GM04504 (cell line): ENCODE measurements at regions not wholly inside any gene's neighbourhood (a gene's known extent, or its start where the extent isn't known, plus 50 kb on each side); places are given as distances from the start of the nearest gene placed in this dataset.
A peak's percentile ranks its signal among the peaks of the same experiment; 100 is the strongest.
"Not testable (repeated sequence)": the region's sequence is repeated elsewhere in the genome, so short reads cannot be mapped to it uniquely, and the experiment has no call there.

Experiments
- DNase-seq: peaks from one replicate; pipeline ENCODE4 v3.0.0-alpha.2; 2012; ENCODE audit warnings: low read depth

DNA sequence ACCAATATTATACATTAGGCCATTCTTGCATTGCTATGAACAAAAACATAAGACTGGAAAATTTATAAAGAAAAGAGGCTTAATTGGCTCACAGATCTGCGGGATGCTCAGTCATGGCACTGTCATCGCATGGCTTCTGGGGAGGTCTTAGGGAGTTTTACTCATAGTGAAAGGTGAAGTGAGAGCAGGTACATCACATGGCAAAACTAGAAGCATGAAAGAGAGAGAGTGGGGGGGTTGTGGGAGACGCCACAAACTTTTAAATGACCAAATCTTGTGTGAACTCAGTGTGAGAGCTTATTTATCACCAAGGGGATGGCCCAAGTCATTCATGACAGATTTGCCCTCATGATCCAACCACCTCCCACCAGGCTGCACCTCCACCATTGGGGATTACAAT, 398.3 kb upstream of the EDIL3 start:
- no peak for DNase-seq

DNA sequence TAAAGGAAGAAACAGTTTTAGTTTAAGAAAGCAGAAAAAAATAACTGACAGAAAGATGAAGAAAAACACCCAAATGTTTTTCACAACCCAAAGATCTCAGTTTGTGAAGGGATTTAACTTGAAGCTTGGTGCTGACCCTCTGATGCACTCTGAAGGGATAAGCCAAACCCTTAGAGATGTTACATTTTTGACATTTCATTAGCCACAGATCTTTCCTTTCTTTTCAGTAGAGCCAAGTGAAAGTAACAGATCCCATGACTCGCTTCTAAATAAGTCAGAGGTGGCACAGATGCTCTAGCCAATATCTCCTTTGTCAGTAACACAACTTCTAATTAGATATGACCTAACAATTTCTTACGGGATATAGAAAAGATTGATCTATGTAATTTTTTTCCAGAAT, 394.5 kb upstream of the EDIL3 start:
- no peak for DNase-seq

DNA sequence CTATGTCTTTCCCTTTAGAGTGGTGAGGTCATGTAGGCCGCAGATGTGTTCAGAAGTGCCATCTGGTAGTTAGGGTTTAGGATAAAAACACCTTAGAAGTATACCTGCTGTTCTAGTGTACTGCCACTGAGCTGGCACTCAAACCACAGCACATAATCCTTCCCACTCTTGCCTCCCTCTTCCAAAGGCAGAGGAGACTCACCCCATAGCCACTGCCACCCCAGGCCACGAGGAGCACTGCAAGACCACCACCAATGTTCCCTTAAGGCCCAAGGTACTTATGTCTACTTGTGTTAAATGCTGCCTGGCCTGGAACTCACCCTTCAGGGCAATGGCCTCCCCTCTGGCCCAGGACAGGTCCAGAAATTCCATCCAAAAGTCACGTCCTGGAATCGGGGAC, 379.5 kb upstream of the EDIL3 start:
- no peak for DNase-seq

DNA sequence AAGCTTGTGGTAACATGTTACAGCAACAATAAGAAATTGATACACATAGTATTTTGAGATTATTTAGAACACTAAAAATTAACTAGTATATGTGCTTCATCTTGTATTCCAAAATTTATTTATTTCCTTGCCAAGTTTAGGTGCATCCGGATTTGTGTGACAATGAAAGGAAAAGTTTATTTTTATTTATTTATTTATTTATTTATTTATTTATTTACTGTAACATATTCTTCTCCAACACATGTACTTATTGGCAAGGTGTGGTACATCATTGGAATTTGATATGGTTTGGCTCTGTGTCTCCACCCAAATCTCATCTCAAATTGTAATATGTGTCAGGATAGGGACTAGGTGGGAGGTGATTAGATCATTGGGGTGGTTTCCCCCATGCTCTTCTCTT, 373.3 kb upstream of the EDIL3 start:
- no peak for DNase-seq

DNA sequence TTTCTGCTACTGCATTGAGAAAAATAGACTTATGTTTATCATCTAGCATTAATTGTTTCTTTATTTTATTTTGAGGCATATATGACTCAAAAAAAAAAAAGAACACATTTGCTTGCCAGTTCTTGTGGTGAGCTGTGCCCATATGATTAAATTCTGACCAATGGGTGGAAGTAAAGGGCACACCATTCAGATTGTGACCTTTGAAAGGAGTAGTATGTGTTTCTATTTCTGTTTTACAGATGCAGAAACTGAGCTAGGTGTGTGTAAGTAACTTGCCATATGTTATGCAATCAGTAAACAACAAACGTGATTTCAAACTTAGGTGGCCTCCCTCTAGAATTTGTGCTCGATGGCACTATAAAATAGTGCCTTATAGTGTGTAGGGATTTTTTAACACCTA, 368.1 kb upstream of the EDIL3 start:
- DNase-seq: no peak

DNA sequence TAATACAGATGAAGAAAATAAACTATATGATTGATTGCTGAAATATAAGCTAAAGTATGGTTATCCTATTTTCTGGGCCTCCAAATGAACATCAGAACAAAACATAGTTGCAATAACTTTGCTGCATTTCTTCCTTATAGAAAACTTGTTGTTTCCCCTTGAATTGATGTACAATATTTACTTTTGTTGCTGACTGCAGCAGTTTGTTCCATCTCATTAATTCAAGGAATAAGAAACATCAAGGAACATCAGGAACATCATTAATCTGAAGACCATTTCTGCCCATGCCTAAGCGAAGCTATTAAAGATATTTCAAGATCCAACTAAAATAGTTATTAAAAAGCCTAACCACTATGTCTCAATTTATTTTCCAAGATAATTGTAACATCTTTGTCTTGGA, 363.6 kb upstream of the EDIL3 start:
- DNase-seq: no peak

DNA sequence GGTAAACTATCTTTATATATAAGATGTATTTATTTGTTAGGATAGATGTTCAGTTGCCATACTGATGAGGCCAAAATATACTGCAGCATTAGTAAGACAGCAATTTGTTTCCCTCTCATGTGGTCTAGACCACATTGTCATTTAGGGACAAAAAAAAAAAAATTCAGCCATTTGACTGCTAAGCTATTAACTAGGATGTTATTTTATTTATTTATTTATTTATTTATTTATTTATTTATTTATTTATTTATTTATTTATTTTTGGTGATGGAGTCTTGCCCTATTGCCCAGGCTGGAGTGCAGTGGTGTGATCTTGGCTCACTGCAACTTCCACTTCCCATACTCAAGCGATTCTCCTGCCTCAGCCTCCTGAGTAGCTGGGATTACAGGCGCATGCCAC, 361.6 kb upstream of the EDIL3 start:
- DNase-seq: not testable (repeated sequence)

DNA sequence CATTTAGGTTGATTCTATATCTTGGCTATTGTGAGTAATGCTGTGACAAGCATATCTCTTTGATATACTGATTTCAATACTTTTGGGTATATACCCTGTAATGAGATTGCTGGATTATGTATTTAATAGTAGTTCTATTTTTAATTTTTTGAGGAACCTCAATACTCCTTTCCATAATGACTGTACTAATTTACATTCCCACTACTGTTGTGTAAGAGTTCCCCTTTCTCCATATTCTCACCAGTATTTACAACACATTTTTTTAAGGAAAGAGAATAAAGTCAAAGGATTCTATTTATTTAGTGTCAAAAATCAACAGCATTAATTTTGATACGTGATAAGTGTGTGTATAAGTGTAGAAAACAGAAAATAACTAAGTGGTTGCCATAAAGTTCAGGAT, 356.4 kb upstream of the EDIL3 start:
- no peak for DNase-seq

DNA sequence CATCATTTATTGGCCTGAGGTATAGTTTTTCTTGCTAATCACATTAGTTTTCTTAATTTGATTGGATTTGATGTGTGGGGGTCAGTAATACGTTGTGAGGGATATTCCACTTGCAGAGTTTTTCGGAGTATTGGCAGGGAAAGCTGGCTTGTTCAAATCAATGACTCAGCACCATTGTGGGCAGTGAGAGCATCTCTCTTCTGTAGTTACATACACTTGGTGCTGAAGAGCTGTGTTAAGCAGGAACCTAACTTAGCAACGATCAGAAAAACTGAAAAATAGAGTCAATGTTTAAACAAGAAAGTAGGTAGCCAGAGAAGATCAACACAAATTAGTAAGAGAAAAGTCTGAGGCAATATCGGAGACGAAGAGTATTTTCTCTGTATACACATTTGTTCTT, 344.6 kb upstream of the EDIL3 start:
- no peak for DNase-seq

DNA sequence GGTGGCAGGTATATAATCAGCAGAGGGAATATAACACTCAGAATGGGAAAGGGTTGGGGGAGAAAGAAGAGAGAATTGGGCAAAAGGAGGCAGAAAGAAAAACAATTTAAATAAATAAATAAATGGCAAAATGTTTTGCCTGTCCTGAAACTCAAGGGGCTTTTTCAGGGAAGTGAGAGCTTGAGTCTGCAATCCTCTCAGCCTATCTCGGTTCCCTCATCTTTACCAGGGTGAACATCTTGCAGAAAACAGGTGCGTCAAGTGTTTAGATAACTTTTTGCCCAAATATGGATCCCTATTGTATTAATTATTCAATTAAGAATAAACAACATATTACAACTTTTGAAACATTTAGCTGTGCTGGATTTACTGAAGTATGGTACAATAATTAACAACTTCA, 343.0 kb upstream of the EDIL3 start:
- DNase-seq: no peak

DNA sequence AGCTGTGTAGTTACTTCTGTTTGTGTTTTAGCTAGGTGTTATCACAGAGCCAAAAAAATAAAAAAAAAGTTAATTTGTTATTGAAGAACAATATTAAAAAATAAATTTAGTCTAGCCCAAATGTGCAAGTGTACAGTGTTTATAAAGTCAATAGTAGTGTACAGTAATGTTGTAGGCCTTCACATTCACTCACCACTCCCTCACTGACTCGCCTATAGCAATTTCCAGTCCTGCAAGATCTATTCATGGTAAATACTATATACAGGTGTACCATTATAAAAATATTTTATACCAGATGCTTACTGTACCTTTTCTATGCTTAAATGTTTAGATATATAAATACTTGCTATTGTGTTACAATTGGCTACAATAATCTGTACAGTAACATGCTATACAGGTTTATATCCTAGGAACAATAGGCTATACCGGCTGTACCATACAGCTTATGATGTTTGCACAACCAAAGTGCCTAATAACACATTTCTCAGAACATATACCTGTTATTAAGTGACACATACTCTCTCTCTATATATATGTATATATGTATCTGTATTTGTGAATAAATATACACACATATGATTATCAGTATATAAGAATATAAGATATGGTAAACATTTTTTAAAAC, 341.4 kb upstream of the EDIL3 start:
- no peak for DNase-seq

DNA sequence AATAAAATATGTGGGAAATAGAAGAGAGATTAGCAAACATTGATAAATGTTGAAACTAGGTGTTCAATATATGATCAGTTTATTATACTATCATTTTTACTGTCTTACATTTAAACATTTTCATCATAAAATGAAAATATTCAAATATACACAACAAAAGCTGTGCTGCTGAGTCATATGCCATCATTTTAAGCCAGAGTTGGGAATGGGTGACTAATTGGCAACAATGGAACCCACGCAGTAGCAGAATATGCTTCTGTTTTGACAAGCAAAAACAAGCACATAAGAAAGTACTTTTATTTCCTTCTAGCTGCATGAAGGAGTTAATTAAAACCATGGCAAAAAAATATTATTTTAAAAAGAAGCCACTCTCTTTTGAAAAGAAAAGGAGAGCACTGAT, 340.0 kb upstream of the EDIL3 start:
- DNase-seq: no peak

DNA sequence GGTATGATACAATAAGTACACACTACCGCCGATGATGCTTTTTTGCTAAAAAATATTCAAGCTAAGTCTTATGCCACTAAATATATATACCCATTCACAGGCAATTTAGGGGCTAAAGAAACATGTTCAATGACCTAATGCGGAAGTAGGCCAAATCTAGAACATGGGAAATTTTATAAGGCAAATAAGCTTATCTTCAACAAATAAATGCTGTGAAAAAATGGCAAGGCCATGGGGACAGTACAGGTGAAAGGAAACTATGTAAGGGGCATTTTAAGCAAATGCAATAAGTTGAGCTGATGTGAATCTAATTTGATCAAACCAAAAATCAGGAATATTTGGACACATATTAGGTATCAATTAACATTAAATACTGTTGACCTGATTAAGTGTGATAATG, 339.5 kb upstream of the EDIL3 start:
- no peak for DNase-seq

DNA sequence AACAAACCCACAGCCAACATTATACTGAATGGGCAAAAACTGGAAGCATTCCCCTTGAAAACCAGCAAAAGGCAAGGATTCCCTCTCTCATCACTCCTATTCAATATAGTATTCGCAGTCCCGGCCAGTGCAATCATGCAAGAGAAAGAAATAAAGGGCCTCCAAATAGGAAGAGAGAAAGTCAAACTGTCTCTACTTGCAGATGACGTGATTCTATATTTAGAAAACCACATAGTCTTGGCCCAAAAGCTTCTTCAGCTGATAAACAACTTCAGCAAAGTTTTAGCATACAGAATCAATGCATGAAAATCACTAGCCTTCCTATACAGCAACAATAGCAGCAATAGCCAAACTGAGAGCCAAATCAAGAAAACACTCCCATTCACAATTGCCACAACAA, 333.7 kb upstream of the EDIL3 start:
- DNase-seq: no peak

DNA sequence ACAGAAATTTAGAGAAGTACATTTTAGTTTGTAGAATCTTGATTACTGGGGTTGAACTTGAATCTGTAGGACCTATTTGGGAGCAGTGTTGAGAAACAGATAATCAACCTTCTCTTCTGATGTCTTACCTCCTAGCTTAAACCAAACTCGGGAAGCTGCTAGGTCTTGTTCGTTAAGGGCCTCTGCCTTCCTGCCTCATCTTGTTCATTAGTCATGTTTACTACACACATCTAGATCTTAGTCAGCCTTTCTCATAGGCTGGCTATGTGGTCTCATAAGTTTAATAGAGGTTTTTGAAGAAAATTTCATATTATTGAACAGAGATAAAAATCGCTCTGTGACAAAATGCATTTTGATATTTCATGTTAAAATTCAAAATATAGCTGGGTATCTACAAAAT, 331.0 kb upstream of the EDIL3 start:
- DNase-seq: no peak

DNA sequence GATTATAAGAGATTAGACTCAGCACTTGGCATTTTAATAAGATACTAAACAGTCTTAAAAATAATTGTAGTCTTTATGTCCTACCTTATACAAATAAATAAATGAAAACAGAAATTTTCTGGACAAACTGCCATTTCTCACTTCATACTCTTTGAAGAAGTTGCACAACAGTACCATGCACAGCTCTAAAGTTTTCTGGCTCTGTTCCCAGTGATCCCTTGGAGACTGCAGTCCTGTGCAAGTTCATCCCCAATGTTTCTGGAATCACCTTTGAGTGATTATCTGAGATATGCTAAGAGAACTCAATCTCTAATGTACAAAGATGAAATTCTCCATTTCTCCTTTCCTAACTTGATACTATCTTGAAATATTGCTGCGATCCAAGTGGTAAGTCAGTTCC, 330.4 kb upstream of the EDIL3 start:
- no peak for DNase-seq

DNA sequence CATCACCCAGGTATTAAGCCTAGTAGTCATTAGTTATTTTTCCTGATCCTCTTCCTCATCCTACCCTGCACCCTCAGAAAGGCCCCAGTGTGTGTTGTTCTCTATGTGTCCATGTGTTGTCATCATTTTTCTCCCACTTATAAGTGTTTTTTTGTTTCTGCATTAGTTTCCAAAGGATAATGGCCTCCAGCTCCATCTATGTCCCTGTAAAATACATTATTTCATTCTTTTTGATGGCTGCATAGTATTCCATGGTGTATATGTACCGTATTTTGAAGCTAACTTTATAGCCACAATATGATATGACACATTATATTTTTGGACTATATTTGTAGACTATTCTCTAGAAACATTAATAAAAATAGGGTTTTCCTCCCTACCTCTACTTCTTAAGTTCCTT, 324.4 kb upstream of the EDIL3 start:
- no peak for DNase-seq

DNA sequence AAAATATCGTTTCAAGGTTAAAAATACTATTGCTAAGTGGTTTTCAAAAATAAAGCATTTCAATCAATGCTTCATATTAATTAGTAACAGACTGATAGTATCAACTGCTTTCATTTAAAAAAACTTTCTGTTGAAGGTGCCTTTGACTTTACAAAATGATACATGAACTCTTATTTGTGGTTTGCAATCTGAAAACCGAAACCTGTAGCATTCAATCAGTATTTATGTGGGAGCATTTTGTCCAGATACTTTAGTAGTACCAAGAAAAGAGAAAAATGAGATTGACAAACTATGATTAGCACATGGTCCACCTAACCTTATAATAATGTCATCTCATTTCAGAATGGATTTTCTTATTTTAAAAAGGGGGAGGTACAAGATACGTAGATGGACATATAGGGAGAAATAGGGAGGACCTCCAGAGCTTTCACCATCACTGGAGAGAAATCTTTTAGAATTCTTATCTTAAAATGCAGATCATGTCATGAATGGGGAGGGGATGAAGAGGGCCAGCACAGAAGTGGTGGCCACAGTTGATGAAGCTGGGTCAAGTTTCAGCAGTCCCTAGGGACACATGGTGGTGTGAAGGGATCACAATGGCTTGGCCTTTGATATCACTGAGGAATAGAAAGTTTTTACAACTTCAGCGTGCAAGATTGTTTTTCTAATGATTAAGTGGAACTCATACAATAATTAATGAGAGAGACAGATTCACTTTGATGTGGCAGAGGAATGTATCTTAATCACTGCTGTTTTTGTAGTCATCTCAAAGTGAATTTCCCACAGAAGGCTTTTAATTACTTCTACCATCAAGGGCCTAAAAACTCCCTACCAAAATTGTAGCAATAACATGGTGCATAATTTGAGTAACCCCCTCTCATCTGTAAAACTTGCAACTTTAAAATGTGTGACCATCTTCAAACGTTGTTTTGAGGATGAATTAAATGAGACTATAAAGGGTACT, 322.3 kb upstream of the EDIL3 start:
- no peak for DNase-seq

DNA sequence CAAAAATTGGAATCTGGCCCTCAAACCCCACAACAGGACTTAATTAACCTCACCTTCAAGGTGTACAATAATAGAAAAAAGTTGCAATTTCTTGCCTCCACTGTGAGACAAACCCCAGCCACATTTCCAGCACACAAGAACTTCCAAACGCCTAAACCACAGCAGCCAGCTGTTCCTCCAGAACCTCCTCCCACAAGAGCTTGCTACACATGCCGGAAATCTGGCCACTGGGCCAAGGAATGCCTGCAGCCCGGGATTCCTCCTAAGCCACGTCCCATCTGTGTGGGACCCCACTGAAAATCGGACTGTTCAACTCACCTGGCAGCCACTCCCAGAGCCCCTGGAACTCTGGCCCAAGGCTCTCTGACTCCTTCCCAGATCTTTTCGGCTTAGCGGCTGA, 315.9 kb upstream of the EDIL3 start:
- not testable (repeated sequence) for DNase-seq

DNA sequence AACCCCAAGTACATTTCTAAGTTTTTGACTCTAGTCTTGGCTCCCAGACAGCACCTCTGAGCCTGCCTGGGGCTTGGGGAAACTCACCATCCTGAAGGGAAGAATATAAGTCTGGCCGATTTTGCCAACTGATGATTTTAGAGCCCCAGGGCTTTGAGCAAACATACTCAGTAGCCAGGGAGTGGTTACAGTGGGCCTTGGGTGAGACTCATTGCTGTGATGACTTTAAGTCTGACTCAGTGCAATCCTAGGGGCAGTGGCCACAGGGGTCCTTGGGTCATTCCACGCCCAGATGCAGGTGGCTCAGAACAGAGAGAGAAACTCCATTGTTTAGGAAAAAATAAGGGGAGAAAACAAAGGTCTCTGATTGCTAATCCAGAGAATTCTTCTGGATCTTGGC, 312.0 kb upstream of the EDIL3 start:
- no peak for DNase-seq

DNA sequence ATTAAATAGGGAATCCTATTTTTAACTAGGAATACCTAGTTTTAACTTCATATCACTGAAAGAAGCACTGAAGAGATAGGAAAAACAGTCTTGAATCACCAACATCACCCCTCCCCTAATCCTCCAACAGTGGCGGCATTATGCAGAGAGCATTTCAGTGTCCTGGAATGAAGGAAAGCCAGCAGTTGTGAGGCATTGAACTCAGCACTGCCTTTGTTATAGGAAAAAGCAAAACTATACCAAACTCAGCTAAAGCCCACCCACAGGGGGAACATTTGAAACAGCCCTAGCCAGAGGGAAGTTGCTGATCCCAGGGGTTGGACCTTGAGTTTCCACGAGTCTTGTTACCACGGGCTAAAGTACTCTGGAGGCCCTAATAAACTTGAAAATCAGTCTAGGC, 310.6 kb upstream of the EDIL3 start:
- DNase-seq: no peak

DNA sequence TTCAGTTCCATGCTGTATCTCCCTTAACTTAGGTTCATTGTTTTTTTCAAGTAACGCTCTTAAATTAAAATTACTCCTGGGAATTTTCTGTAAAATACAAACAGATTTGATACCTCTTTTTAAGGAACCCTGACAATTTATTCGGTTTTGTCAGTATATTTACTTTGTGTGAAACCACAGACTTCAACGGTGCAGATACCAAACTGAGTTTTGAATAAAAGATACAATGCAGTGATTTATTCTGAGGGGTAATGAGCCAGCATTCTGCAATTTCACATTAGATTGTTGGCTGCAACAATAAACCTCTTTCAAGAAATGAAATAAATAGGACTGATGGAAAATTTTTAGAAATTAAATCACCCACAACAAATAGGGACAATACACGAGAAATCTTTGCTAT, 308.6 kb upstream of the EDIL3 start:
- no peak for DNase-seq

DNA sequence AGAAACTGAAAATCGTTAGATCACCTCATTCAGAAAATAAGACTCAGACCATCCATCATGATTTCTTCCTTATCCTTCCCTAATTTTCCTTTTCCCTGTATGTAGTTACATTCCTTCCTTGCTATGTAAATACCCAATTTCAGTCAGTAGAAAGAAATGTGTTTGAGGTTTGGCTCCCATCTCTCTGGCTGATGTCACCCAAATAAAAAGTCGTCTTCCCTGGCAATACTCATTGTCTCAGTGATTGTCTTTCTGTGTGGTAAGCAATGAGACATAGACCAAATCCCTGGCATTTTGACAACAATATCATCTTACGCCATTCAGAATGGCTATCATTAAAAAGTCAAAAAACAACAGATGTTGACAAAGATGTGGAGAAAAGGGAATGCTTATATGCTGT, 303.9 kb upstream of the EDIL3 start:
- DNase-seq: peak; percentile 85
